ENCODE measurements at regions not wholly inside any gene's neighbourhood (a gene's known extent, or its start where the extent isn't known, plus 50 kb on each side); places are given as distances from the start of the nearest gene placed in this dataset.

GRCh38 chr6:153947808-153948447 is 91.1 kb upstream of the OPRM1 start:
- DNase-seq (peak in 1 of 2 donors; percentile 4), ATAC-seq (replicated peaks in 1 of 2) (no peak)
- Mint-ChIP-seq H3K27me3 (ENCODE audit: low read depth) (no peaks in the 10 kb centered on the region), H3K9me3 (no peaks in the 10 kb centered on the region), H3K27ac (no peak overlapping the region), H3K4me3 (no peak overlapping the region), H3K36me3 (ENCODE audit: insufficient read depth in 2 of 2) (no peaks in the 10 kb centered on the region), H3K4me1 (ENCODE audit: low read depth) (no peaks in the 10 kb centered on the region)

DNA sequence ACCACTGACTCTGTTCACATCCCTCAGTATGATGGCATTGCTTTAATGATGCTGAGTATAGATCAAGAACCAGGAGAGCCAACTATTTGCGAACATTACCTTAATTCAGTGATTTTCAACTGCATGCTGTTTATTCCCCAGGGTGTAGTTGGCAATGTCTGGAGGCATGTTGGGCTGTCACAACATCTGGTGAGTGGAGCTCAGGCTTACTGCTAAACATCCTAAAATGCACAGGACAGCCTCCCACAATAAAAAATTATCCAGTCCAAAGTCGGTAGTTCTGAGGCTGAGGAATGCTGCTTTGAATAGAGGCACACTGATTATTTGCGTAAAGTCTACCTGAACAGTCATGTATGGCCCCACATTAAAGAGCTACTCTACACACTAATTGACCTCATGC is 94.8 kb upstream of the OPRM1 start:
- ATAC-seq (replicated peaks in 1 of 2) (no peak), DNase-seq (no peak)
- Mint-ChIP-seq H3K36me3 (ENCODE audit: insufficient read depth in 2 of 2) (no peaks in the 10 kb centered on the region), H3K27me3 (ENCODE audit: low read depth) (no peaks in the 10 kb centered on the region), H3K4me3 (no peak overlapping the region), H3K4me1 (ENCODE audit: low read depth) (no peaks in the 10 kb centered on the region), H3K27ac (no peak overlapping the region), H3K9me3 (no peaks in the 10 kb centered on the region)

DNA sequence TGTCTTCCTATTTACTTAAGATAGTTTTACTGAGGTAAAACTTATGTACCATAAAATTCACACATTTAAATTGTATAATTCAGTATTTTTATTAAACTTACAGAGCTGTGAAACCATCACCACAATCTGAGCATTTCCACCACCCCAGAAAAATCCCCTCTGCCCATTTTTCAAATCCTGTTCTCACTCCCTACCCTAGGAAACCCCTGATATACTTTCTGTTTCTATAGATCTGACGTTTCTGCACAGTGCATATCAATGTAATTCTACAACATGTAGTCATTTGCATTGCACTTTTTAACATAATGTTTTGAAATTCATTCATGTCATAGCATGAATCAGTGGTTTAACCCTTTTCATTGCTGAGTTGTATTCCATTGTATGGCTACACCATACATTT is 96.7 kb upstream of the OPRM1 start:
- ATAC-seq (replicated peaks in 1 of 2): no peak
- Mint-ChIP-seq H3K27me3 (ENCODE audit: low read depth) (no peaks in the 10 kb centered on the region), H3K4me1 (ENCODE audit: low read depth) (no peaks in the 10 kb centered on the region), H3K4me3 (no peak overlapping the region), H3K36me3 (ENCODE audit: insufficient read depth in 2 of 2) (no peaks in the 10 kb centered on the region), H3K27ac (no peak overlapping the region), H3K9me3 (no peaks in the 10 kb centered on the region)
- DNase-seq: no peak

- Mint-ChIP-seq H3K27me3 (ENCODE audit: low read depth) (no peaks in the 10 kb centered on the region), H3K27ac (no peak overlapping the region), H3K4me3 (no peak overlapping the region), H3K36me3 (ENCODE audit: insufficient read depth in 2 of 2) (no peaks in the 10 kb centered on the region), H3K9me3 (no peaks in the 10 kb centered on the region), H3K4me1 (ENCODE audit: low read depth) (no peaks in the 10 kb centered on the region)
- no peak for DNase-seq
- ATAC-seq (replicated peaks in 1 of 2): no peak
Observed at GRCh38 chr6:153941768-153942167, 97.3 kb upstream of the OPRM1 start.

DNA sequence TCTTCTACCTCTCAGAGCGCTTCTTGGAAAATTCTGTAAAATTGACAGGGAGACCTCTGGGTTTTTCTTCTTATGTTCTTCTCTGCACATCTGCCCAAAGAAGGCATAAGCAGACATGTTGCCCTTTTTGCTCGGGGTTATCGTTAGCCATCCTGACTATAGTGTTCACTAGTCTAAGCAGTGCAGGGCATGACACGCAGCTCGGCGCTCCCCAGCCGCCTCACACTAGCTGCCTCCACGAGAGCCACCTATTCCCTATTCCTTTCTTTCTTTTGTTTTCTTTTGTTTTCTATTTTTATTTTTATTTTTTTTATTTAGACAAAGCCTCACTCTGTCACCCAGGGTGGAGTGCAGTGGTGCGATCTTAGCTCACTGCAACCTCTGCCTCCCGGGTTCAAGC is 100.2 kb upstream of the OPRM1 start:
- DNase-seq (no peak), ATAC-seq (replicated peaks in 1 of 2) (no peak)
- no peaks in the 10 kb centered on the region for H3K4me1 Mint-ChIP-seq (ENCODE audit: low read depth)
- no peaks in the 10 kb centered on the region for H3K36me3 Mint-ChIP-seq (ENCODE audit: insufficient read depth in 2 of 2)
- H3K4me3 Mint-ChIP-seq: no peak overlapping the region
- no peaks in the 10 kb centered on the region for H3K27me3 Mint-ChIP-seq (ENCODE audit: low read depth)
- no peak overlapping the region for H3K27ac Mint-ChIP-seq
- no peaks in the 10 kb centered on the region for H3K9me3 Mint-ChIP-seq

DNA sequence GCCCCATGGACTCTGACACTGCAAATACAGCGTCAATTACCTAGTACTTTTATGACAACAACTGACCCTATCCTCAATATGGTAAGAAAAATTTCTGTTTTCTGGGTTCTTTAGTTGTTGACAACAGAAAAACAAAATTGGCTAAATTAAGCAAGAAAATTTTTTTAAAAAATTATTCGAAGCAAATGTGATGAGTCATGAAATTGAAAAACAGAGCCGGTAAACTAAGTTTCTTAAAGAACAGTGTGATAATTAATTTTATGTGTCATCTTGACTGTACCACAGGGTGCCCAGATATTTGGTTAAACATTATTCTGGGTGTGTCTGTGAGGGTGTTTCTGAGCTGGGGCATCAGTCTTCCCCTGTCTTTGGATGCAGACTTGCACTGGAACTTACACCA is 107.6 kb upstream of the OPRM1 start:
- Mint-ChIP-seq H3K36me3 (ENCODE audit: insufficient read depth in 2 of 2) (no peaks in the 10 kb centered on the region), H3K27ac (no peak overlapping the region), H3K9me3 (no peaks in the 10 kb centered on the region), H3K27me3 (ENCODE audit: low read depth) (no peaks in the 10 kb centered on the region), H3K4me3 (no peak overlapping the region), H3K4me1 (ENCODE audit: low read depth) (no peaks in the 10 kb centered on the region)
- ATAC-seq (replicated peaks in 1 of 2) (no peak), DNase-seq (no peak)

DNA sequence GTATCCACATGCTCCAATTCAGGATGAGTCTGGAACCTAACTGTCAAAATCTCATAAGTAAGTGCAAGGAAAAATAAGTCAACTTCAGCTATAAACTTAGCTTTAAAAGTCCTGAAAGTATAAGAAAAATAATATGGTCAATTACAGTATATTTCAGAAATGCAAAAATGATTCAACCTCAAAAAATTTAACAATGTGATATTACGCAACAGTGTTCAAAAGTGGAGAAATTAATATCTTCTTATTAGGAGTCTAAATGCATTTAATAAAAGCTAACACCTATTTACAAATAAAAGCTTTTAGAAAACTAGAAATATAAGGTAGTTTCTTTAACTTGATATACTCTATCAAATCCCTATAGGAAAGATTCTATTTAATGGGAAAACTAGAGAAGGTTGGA is 111.2 kb upstream of the OPRM1 start:
- H3K27me3 Mint-ChIP-seq (ENCODE audit: low read depth): no peaks in the 10 kb centered on the region
- H3K36me3 Mint-ChIP-seq (ENCODE audit: insufficient read depth in 2 of 2): no peaks in the 10 kb centered on the region
- H3K27ac Mint-ChIP-seq: no peak overlapping the region
- ATAC-seq (replicated peaks in 1 of 2) (no peak), DNase-seq (no peak)
- no peaks in the 10 kb centered on the region for H3K4me1 Mint-ChIP-seq (ENCODE audit: low read depth)
- no peaks in the 10 kb centered on the region for H3K9me3 Mint-ChIP-seq
- H3K4me3 Mint-ChIP-seq: no peak overlapping the region

DNA sequence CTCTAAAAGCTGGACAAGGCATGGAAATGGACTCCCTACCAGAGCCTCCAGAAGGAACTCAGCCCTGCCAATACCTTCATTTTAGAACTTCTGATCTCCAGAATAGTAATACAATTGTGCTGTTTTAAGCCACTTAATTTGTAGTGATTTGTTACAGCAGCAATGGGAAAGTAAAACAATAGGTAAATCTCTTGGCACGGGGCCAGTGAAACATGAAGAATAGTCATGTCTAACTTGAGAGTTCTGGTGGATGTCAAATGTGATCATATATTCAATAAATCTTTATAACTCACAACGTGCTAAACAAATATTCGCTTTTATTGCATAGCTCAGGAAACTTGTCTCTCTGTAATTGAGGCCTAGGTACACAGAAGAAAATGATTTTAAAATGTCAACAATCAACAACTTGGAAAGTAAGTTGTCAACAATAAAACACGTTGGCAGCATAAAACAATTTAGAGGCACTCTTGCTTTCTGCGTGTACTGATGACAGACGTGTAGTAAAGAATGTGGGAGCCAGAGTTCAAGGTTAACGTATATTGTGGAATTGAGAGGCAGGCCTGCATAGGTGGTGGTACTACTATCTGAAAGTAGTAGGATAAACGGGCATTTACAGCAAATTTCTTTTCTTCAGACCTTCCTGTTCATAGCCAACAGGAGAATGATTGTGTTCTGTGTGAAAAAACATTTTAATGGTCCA is 140.5 kb upstream of the OPRM1 start:
- DNase-seq (no peak), ATAC-seq (replicated peaks in 1 of 2) (no peak)
- no peaks in the 10 kb centered on the region for H3K36me3 Mint-ChIP-seq (ENCODE audit: insufficient read depth in 2 of 2)
- H3K9me3 Mint-ChIP-seq: peaks cover 0 to 4% of the 10 kb centered on the region in 2 donors
- H3K27me3 Mint-ChIP-seq (ENCODE audit: low read depth): no peaks in the 10 kb centered on the region
- H3K4me1 Mint-ChIP-seq (ENCODE audit: low read depth): no peaks in the 10 kb centered on the region
- no peak overlapping the region for H3K27ac Mint-ChIP-seq
- no peak overlapping the region for H3K4me3 Mint-ChIP-seq

- ATAC-seq (replicated peaks in 1 of 2): no peak
- Mint-ChIP-seq H3K27ac (no peak overlapping the region), H3K4me1 (ENCODE audit: low read depth) (no peaks in the 10 kb centered on the region), H3K27me3 (ENCODE audit: low read depth) (no peaks in the 10 kb centered on the region), H3K4me3 (no peak overlapping the region), H3K36me3 (ENCODE audit: insufficient read depth in 2 of 2) (no peaks in the 10 kb centered on the region), H3K9me3 (peaks cover 3 to 7% of the 10 kb centered on the region in 2 donors)
- DNase-seq: no peak
Observed at GRCh38 chr6:153882411-153882810, 156.6 kb upstream of the OPRM1 start.

DNA sequence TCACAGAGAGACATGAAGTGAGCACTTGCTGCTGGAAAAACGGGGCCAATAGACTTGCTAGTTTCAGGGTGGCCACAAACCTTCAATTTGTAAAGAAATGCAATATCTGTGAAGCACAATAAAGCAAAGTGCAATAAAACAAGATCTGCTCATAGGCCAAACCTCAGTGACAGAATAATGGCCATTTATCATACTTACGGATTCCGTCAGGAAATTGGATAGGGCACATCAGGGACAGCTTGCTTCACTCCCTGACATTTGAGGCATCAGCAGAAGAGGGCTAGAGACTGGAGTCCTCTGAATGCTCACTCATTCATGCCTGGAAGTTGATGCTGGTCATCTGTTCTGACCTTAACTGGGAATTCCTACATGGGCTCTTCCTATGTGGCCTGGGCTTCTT is 165.5 kb upstream of the OPRM1 start:
- H3K4me1 Mint-ChIP-seq (ENCODE audit: low read depth): no peaks in the 10 kb centered on the region
- H3K36me3 Mint-ChIP-seq (ENCODE audit: insufficient read depth in 2 of 2): no peaks in the 10 kb centered on the region
- DNase-seq (no peak), ATAC-seq (replicated peaks in 1 of 2) (no peak)
- H3K27me3 Mint-ChIP-seq (ENCODE audit: low read depth): peaks cover 9% of the 10 kb centered on the region
- H3K9me3 Mint-ChIP-seq: peaks cover 2 to 3% of the 10 kb centered on the region in 2 donors
- no peak overlapping the region for H3K4me3 Mint-ChIP-seq
- no peak overlapping the region for H3K27ac Mint-ChIP-seq

GRCh38 chr6:153872946-153873345 is 166.1 kb upstream of the OPRM1 start:
- Mint-ChIP-seq H3K4me1 (ENCODE audit: low read depth) (no peaks in the 10 kb centered on the region), H3K9me3 (peaks cover 2 to 3% of the 10 kb centered on the region in 2 donors), H3K36me3 (ENCODE audit: insufficient read depth in 2 of 2) (no peaks in the 10 kb centered on the region), H3K27me3 (ENCODE audit: low read depth) (peaks cover 9% of the 10 kb centered on the region), H3K27ac (no peak overlapping the region), H3K4me3 (no peak overlapping the region)
- peak; percentile 22 to 51 for ATAC-seq (replicated peaks in 1 of 2)
- no peak for DNase-seq

DNA sequence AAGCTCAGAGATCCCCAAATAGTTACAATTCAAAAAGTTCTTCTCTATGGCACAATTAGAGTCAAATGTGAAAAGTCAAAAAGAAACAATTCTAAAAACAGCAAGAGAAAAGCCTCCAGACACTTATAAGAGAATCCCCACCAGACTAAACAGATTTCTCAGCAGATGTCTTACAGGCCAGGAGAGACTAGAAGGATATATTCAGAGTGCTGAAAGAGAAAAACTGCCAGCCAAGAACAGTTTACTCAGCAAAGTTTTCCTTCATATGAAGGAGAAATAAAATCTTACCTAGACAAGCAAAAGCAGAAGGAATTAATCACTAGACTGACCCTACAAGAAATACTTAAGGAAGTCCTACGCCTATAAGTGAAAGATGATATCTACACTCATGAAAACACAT is 176.1 kb upstream of the OPRM1 start:
- no peak for DNase-seq
- H3K4me1 Mint-ChIP-seq (ENCODE audit: low read depth): no peaks in the 10 kb centered on the region
- H3K9me3 Mint-ChIP-seq: peaks cover 2 to 7% of the 10 kb centered on the region in 2 donors
- no peak for ATAC-seq (replicated peaks in 1 of 2)
- H3K4me3 Mint-ChIP-seq: no peak overlapping the region
- H3K27ac Mint-ChIP-seq: no peak overlapping the region
- no peaks in the 10 kb centered on the region for H3K36me3 Mint-ChIP-seq (ENCODE audit: insufficient read depth in 2 of 2)
- no peaks in the 10 kb centered on the region for H3K27me3 Mint-ChIP-seq (ENCODE audit: low read depth)

GRCh38 chr6:153862139-153862538 is 176.9 kb upstream of the OPRM1 start:
- H3K36me3 Mint-ChIP-seq (ENCODE audit: insufficient read depth in 2 of 2): no peaks in the 10 kb centered on the region
- peaks cover 2 to 5% of the 10 kb centered on the region in 2 donors for H3K9me3 Mint-ChIP-seq
- no peak overlapping the region for H3K4me3 Mint-ChIP-seq
- ATAC-seq (replicated peaks in 1 of 2): no peak
- H3K27ac Mint-ChIP-seq: no peak overlapping the region
- H3K27me3 Mint-ChIP-seq (ENCODE audit: low read depth): no peaks in the 10 kb centered on the region
- H3K4me1 Mint-ChIP-seq (ENCODE audit: low read depth): no peaks in the 10 kb centered on the region
- DNase-seq: no peak

DNA sequence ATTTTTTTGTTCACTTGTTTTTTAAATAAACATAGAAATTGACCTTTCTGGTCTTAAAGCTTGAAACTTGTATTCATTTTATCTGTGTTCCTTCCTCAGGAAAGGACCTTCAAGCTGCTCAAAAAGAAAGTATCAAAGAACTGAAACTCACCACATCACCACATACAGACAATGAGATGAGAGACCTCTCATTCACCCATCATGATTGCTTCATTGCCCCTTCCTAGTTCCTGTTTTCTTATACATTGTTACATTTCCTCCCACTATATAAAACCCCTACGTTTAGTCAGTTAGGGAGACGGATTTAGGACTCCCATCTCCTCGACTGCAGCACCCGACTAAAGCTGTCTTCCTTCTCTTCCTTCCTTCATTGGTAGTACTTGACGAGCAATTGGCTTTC is 180.5 kb upstream of the OPRM1 start:
- H3K4me1 Mint-ChIP-seq (ENCODE audit: low read depth): no peaks in the 10 kb centered on the region
- peaks cover 0 to 3% of the 10 kb centered on the region in 2 donors for H3K9me3 Mint-ChIP-seq
- H3K36me3 Mint-ChIP-seq (ENCODE audit: insufficient read depth in 2 of 2): no peaks in the 10 kb centered on the region
- H3K4me3 Mint-ChIP-seq: no peak overlapping the region
- no peak for DNase-seq
- no peak for ATAC-seq (replicated peaks in 1 of 2)
- no peaks in the 10 kb centered on the region for H3K27me3 Mint-ChIP-seq (ENCODE audit: low read depth)
- no peak overlapping the region for H3K27ac Mint-ChIP-seq

Measured in activated T-cell treated with anti-CD3 and anti-CD28 coated beads, Interleukin-2, amount 50 U/mL, for 72 hours (primary cell).